ENCODE measurements at regions not wholly inside any gene's neighbourhood (a gene's known extent, or its start where the extent isn't known, plus 50 kb on each side); places are given as distances from the start of the nearest gene placed in this dataset.
"Not testable (repeated sequence)": the region's sequence is repeated elsewhere in the genome, so short reads cannot be mapped to it uniquely, and the experiment has no call there.

GRCh38 chr21:17250778-17251241, 262.0 kb upstream of the CXADR start:
- no peak for DNase-seq (ENCODE audit: low read depth, low spot score)

- DNase-seq (ENCODE audit: low read depth, low spot score), result no peak
Measured at GRCh38 chr21:17257784-17258183, 255.1 kb upstream of the CXADR start.

GRCh38 chr21:17264182-17264581, 248.7 kb upstream of the CXADR start:
- no peak for DNase-seq (ENCODE audit: low read depth, low spot score)

- no peak for DNase-seq (ENCODE audit: low read depth, low spot score)
Measured at GRCh38 chr21:17269760-17270159, 243.1 kb upstream of the CXADR start.

GRCh38 chr21:17270229-17270628, 242.6 kb upstream of the CXADR start:
- DNase-seq (ENCODE audit: low read depth, low spot score), result no peak

- DNase-seq (ENCODE audit: low read depth, low spot score), result no peak
Measured at GRCh38 chr21:17279663-17280062, 233.2 kb upstream of the CXADR start.

GRCh38 chr21:17293016-17293562, 219.8 kb upstream of the CXADR start:
- not testable (repeated sequence) for DNase-seq (ENCODE audit: low read depth, low spot score)

GRCh38 chr21:17295997-17296396, 216.8 kb upstream of the CXADR start:
- DNase-seq (ENCODE audit: low read depth, low spot score), result no peak

GRCh38 chr21:17299576-17299975, 213.3 kb upstream of the CXADR start:
- not testable (repeated sequence) for DNase-seq (ENCODE audit: low read depth, low spot score)

- DNase-seq (ENCODE audit: low read depth, low spot score), result not testable (repeated sequence)
Measured at GRCh38 chr21:17327715-17328114, 185.1 kb upstream of the CXADR start.

GRCh38 chr21:17334484-17334883, 178.4 kb upstream of the CXADR start:
- no peak for DNase-seq (ENCODE audit: low read depth, low spot score)

- no peak for DNase-seq (ENCODE audit: low read depth, low spot score)
Measured at GRCh38 chr21:17340081-17340480, 172.8 kb upstream of the CXADR start.

- DNase-seq (ENCODE audit: low read depth, low spot score), result no peak
Measured at GRCh38 chr21:17343055-17343454, 169.8 kb upstream of the CXADR start.

- no peak for DNase-seq (ENCODE audit: low read depth, low spot score)
Measured at GRCh38 chr21:17348357-17348756, 164.5 kb upstream of the CXADR start.

GRCh38 chr21:17348849-17349248, 164.0 kb upstream of the CXADR start:
- no peak for DNase-seq (ENCODE audit: low read depth, low spot score)

GRCh38 chr21:17351766-17352165, 161.1 kb upstream of the CXADR start:
- DNase-seq (ENCODE audit: low read depth, low spot score), result no peak

GRCh38 chr21:17352996-17353655, 159.7 kb upstream of the CXADR start:
- no peak for DNase-seq (ENCODE audit: low read depth, low spot score)

GRCh38 chr21:17359781-17360180, 153.1 kb upstream of the CXADR start:
- DNase-seq (ENCODE audit: low read depth, low spot score), result no peak

- no peak for DNase-seq (ENCODE audit: low read depth, low spot score)
Measured at GRCh38 chr21:17368748-17369363, 144.0 kb upstream of the CXADR start.

- no peak for DNase-seq (ENCODE audit: low read depth, low spot score)
Measured at GRCh38 chr21:17370263-17370662, 142.6 kb upstream of the CXADR start.

GRCh38 chr21:17370916-17371315, 141.9 kb upstream of the CXADR start:
- DNase-seq (ENCODE audit: low read depth, low spot score), result no peak

GRCh38 chr21:17371450-17371849, 141.4 kb upstream of the CXADR start:
- no peak for DNase-seq (ENCODE audit: low read depth, low spot score)

GRCh38 chr21:17372200-17372599, 140.6 kb upstream of the CXADR start:
- DNase-seq (ENCODE audit: low read depth, low spot score), result no peak

All from iPS DF 19.7 (cell line).